ENCODE measurements at regions not wholly inside any gene's neighbourhood (a gene's known extent, or its start where the extent isn't known, plus 50 kb on each side); places are given as distances from the start of the nearest gene placed in this dataset.

DNA sequence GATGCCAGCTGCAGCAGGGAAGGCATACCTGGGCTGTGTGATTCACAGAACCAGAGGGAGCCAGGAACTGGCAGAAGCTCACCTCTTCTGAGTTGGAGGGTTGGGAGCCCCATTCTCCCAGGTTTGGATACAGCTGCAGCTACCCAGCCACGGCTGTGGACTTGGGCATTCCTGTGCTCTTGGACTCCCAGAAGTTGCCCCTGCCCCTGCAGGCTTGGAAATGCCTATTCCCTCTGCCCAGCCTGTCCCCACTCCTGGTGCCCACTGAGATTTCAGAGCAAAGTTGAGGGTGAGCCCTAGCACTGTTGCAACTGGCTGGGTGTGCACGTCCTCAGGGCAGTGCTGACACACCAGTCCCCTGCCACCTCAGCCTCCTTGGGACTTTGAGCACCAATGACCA, 489.7 kb downstream of the SLCO4C1 start:
- TF ChIP-seq, protein P1, sequence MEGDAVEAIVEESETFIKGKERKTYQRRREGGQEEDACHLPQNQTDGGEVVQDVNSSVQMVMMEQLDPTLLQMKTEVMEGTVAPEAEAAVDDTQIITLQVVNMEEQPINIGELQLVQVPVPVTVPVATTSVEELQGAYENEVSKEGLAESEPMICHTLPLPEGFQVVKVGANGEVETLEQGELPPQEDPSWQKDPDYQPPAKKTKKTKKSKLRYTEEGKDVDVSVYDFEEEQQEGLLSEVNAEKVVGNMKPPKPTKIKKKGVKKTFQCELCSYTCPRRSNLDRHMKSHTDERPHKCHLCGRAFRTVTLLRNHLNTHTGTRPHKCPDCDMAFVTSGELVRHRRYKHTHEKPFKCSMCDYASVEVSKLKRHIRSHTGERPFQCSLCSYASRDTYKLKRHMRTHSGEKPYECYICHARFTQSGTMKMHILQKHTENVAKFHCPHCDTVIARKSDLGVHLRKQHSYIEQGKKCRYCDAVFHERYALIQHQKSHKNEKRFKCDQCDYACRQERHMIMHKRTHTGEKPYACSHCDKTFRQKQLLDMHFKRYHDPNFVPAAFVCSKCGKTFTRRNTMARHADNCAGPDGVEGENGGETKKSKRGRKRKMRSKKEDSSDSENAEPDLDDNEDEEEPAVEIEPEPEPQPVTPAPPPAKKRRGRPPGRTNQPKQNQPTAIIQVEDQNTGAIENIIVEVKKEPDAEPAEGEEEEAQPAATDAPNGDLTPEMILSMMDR (IDR thresholded peaks at IDR 0.05; ENCODE audit: insufficient read depth, low read length, poor library complexity, severe bottlenecking) = no peak
- TF ChIP-seq EZH2phosphoT487 (conservative IDR thresholded peaks at IDR 0.05; ENCODE audit: low read length) = no peak
- no peaks in the 10 kb centered on the region for H3K9me2 ChIP-seq (replicated peaks; ENCODE audit: insufficient read depth, low read length)

DNA sequence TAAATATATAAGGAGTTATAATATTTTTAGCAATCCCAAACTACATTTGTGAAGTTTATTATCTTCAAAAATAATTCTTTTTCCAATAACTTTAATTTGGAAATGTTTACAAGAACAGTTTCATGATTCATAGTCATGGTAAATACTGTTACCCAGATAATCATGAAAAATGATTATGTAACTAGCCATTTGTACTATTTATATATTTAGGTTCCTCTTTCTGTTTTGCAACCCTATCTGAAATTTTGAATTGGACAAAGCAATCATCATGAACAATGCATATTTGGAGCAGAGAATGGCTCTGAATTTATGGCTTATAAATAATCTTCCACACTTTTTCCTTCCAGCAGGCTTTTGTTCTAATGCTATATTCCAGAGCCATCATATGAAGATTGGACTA, 499.7 kb downstream of the SLCO4C1 start:
- H3K27ac ChIP-seq (ENCODE audit: low read depth, low read length) = no peak overlapping the region
- no peaks in the 10 kb centered on the region for H3K9me3 ChIP-seq (ENCODE audit: insufficient read depth, low read length)
- H3K27me3 ChIP-seq (ENCODE audit: low read length) = no peaks in the 10 kb centered on the region
- H3K36me3 ChIP-seq (ENCODE audit: low read length) = no peaks in the 10 kb centered on the region
- no peaks in the 10 kb centered on the region for H3K79me2 ChIP-seq (ENCODE audit: insufficient read depth, low read length)
- no peaks in the 10 kb centered on the region for H3K9me2 ChIP-seq (replicated peaks; ENCODE audit: insufficient read depth, low read length)
- TF ChIP-seq, protein P1 (IDR thresholded peaks at IDR 0.05; ENCODE audit: insufficient read depth, low read length, poor library complexity, severe bottlenecking) = no peak
- no peak for TF ChIP-seq EZH2phosphoT487 (conservative IDR thresholded peaks at IDR 0.05; ENCODE audit: low read length)
- H3K9ac ChIP-seq (ENCODE audit: low read length) = no peak overlapping the region
- no peaks in the 10 kb centered on the region for H3F3A ChIP-seq (ENCODE audit: insufficient read depth)
- no peak overlapping the region for H3K4me2 ChIP-seq (ENCODE audit: low read depth, low read length, poor library complexity, severe bottlenecking)
- H2AFZ ChIP-seq (ENCODE audit: low read depth, low read length, severe bottlenecking) = no peak overlapping the region
- no peak overlapping the region for H3K4me3 ChIP-seq (ENCODE audit: insufficient read depth, low read length, poor library complexity, severe bottlenecking)
- H4K20me1 ChIP-seq (ENCODE audit: low read depth, low read length) = no peaks in the 10 kb centered on the region

More for the DNA sequence above, 489.7 kb downstream of the SLCO4C1 start:
- no peak overlapping the region for H2AFZ ChIP-seq (ENCODE audit: low read depth, low read length, severe bottlenecking)
- H3K4me2 ChIP-seq (ENCODE audit: low read depth, low read length, poor library complexity, severe bottlenecking) = no peak overlapping the region
- no peak overlapping the region for H3K4me3 ChIP-seq (ENCODE audit: insufficient read depth, low read length, poor library complexity, severe bottlenecking)
- H3K27me3 ChIP-seq (ENCODE audit: low read length) = no peaks in the 10 kb centered on the region
- H3K27ac ChIP-seq (ENCODE audit: low read depth, low read length) = no peak overlapping the region
- H3K9me3 ChIP-seq (ENCODE audit: insufficient read depth, low read length) = no peaks in the 10 kb centered on the region
- no peaks in the 10 kb centered on the region for H3K36me3 ChIP-seq (ENCODE audit: low read length)
- no peak overlapping the region for H3K9ac ChIP-seq (ENCODE audit: low read length)
- no peaks in the 10 kb centered on the region for H3K79me2 ChIP-seq (ENCODE audit: insufficient read depth, low read length)
- H3F3A ChIP-seq (ENCODE audit: insufficient read depth) = no peaks in the 10 kb centered on the region
- no peaks in the 10 kb centered on the region for H4K20me1 ChIP-seq (ENCODE audit: low read depth, low read length)

DNA sequence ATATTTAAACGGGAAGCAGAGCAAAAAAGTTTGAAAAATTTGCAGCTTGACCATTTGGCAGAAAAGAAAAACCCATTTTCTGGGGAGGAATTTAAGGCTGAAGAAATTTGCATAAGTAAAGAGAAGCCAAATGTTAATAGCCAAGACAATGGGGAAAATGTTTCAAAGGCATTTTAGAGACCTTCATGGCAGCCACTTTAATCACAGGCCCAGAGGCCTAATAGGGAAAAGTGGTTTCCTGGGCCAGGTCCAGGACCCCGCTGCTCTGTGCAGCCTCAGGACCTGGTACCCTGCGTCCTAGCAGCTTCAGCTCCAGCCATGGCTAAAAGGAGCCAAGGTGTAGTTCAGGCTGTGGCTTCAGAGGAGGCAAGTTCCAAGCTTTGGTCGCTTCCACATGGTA, 507.3 kb downstream of the SLCO4C1 start:
- Histone ChIP-seq H4K20me1 (ENCODE audit: low read depth, low read length) (no peaks in the 10 kb centered on the region), H3F3A (ENCODE audit: insufficient read depth) (no peaks in the 10 kb centered on the region), H3K27me3 (ENCODE audit: low read length) (no peaks in the 10 kb centered on the region), H3K27ac (ENCODE audit: low read depth, low read length) (no peak overlapping the region), H3K4me3 (ENCODE audit: insufficient read depth, low read length, poor library complexity, severe bottlenecking) (no peak overlapping the region), H3K9ac (ENCODE audit: low read length) (no peak overlapping the region), H3K9me3 (ENCODE audit: insufficient read depth, low read length) (no peaks in the 10 kb centered on the region), H3K36me3 (ENCODE audit: low read length) (no peaks in the 10 kb centered on the region), H3K4me2 (ENCODE audit: low read depth, low read length, poor library complexity, severe bottlenecking) (no peak overlapping the region), H3K9me2 (replicated peaks; ENCODE audit: insufficient read depth, low read length) (no peaks in the 10 kb centered on the region), H2AFZ (ENCODE audit: low read depth, low read length, severe bottlenecking) (no peak overlapping the region), H3K79me2 (ENCODE audit: insufficient read depth, low read length) (no peaks in the 10 kb centered on the region)
- TF ChIP-seq EZH2phosphoT487 (conservative IDR thresholded peaks at IDR 0.05; ENCODE audit: low read length) = no peak
- TF ChIP-seq, protein P1 (IDR thresholded peaks at IDR 0.05; ENCODE audit: insufficient read depth, low read length, poor library complexity, severe bottlenecking) = no peak

All from SU-DHL-6 (cell line).